ENCODE measurements at regions not wholly inside any gene's neighbourhood (a gene's known extent, or its start where the extent isn't known, plus 50 kb on each side); places are given as distances from the start of the nearest gene placed in this dataset.

- TF ChIP-seq REST (tag by site-specific recombination; IDR thresholded peaks at IDR 0.05): no peak
- TF ChIP-seq ZBTB8A (tag by site-specific recombination; IDR thresholded peaks at IDR 0.05): no peak
- no peak for TF ChIP-seq ZNF580 (tag by site-specific recombination; IDR thresholded peaks at IDR 0.05)
- TF ChIP-seq CTCF (tag by site-specific recombination; IDR thresholded peaks at IDR 0.05): no peak
- TF ChIP-seq ZNF362 (tag by site-specific recombination; IDR thresholded peaks at IDR 0.05): no peak
- TF ChIP-seq, protein P1, sequence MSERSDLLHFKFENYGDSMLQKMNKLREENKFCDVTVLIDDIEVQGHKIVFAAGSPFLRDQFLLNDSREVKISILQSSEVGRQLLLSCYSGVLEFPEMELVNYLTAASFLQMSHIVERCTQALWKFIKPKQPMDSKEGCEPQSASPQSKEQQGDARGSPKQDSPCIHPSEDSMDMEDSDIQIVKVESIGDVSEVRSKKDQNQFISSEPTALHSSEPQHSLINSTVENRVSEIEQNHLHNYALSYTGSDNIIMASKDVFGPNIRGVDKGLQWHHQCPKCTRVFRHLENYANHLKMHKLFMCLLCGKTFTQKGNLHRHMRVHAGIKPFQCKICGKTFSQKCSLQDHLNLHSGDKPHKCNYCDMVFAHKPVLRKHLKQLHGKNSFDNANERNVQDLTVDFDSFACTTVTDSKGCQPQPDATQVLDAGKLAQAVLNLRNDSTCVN (tag by site-specific recombination; optimal IDR thresholded peaks at IDR 0.05): no peak
- TF ChIP-seq SALL2 (tag by site-specific recombination; IDR thresholded peaks at IDR 0.05; ENCODE audit: borderline replicate concordance): no peak
- TF ChIP-seq, protein P2, sequence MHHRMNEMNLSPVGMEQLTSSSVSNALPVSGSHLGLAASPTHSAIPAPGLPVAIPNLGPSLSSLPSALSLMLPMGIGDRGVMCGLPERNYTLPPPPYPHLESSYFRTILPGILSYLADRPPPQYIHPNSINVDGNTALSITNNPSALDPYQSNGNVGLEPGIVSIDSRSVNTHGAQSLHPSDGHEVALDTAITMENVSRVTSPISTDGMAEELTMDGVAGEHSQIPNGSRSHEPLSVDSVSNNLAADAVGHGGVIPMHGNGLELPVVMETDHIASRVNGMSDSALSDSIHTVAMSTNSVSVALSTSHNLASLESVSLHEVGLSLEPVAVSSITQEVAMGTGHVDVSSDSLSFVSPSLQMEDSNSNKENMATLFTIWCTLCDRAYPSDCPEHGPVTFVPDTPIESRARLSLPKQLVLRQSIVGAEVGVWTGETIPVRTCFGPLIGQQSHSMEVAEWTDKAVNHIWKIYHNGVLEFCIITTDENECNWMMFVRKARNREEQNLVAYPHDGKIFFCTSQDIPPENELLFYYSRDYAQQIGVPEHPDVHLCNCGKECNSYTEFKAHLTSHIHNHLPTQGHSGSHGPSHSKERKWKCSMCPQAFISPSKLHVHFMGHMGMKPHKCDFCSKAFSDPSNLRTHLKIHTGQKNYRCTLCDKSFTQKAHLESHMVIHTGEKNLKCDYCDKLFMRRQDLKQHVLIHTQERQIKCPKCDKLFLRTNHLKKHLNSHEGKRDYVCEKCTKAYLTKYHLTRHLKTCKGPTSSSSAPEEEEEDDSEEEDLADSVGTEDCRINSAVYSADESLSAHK (tag by site-specific recombination; IDR thresholded peaks at IDR 0.05): no peak
- TF ChIP-seq IKZF3 (tag by site-specific recombination; IDR thresholded peaks at IDR 0.05): no peak
Observed at GRCh38 chr12:113756609-113757008, 209.5 kb downstream of the RBM19 start.

Measured in HEK293 (cell line).